SK-N-SH treated with all-trans-retinoic acid at 6 μM for 48 hours (cell line): ENCODE measurements at regions not wholly inside any gene's neighbourhood (a gene's known extent, or its start where the extent isn't known, plus 50 kb on each side); places are given as distances from the start of the nearest gene placed in this dataset.

Source experiments
- ATAC-seq: fragments of 200-7000 bp; cut with Tn5 transposase; 3 replicates; pipeline ENCODE4 v1.9.1; 2020; ENCODE audit warnings: mild to moderate bottlenecking, moderate library complexity
- BACH2 ChIP-seq: fragments of 250-450 bp; sonication (Bioruptor Pico); IDR thresholded peaks from 2 replicates; pipeline ENCODE4 v1.9.0; 2021; ENCODE audit warnings: mild to moderate bottlenecking, borderline replicate concordance
- CREB5 ChIP-seq: fragments of 250-450 bp; sonication (Bioruptor Pico); IDR thresholded peaks from 2 replicates; pipeline ENCODE4 v1.5.1; 2020; ENCODE audit warnings: low read depth, mild to moderate bottlenecking, moderate library complexity
- CSDC2 ChIP-seq: fragments of 250-450 bp; sonication (Bioruptor Pico); IDR thresholded peaks from 2 replicates; pipeline ENCODE4 v1.5.0; 2020; ENCODE audit warnings: mild to moderate bottlenecking, moderate library complexity
- CSRNP3 ChIP-seq: fragments of 250-450 bp; sonication (Bioruptor Pico); IDR thresholded peaks from 2 replicates; pipeline ENCODE4 v1.5.1; 2021; ENCODE audit warnings: mild to moderate bottlenecking, moderate library complexity
- ESRRG ChIP-seq: fragments of 250-450 bp; sonication (Bioruptor Pico); IDR thresholded peaks from 2 replicates; pipeline ENCODE4 v1.6.1; 2021; ENCODE audit warnings: mild to moderate bottlenecking
- GLIS3 ChIP-seq: fragments of 250-450 bp; sonication (Bioruptor Pico); IDR thresholded peaks from 2 replicates; pipeline ENCODE4 v1.5.0; 2020; ENCODE audit warnings: mild to moderate bottlenecking, moderate library complexity
- ISL1 ChIP-seq: fragments of 250-450 bp; sonication (Bioruptor Pico); IDR thresholded peaks from 2 replicates; pipeline ENCODE4 v2.1.2; 2022; ENCODE audit warnings: mild to moderate bottlenecking, moderate library complexity
- OSR1 ChIP-seq: fragments of 250-450 bp; sonication (Bioruptor Pico); IDR thresholded peaks from 2 replicates; pipeline ENCODE4 v1.8.0; 2022; ENCODE audit warnings: moderate library complexity, mild to moderate bottlenecking, inconsistent platforms
- PATZ1 ChIP-seq: fragments of 250-450 bp; sonication (Bioruptor Pico); IDR thresholded peaks from 2 replicates; pipeline ENCODE4 v1.8.0; 2020; ENCODE audit warnings: mild to moderate bottlenecking, moderate library complexity, borderline replicate concordance
- POU6F1 ChIP-seq: fragments of 250-450 bp; sonication (Bioruptor Pico); IDR thresholded peaks from 2 replicates; pipeline ENCODE4 v1.8.0; 2021; ENCODE audit warnings: low read depth, mild to moderate bottlenecking, moderate library complexity, borderline replicate concordance
- PPARA ChIP-seq: fragments of 250-450 bp; sonication (Bioruptor Pico); IDR thresholded peaks from 2 replicates; pipeline ENCODE4 v1.5.0; 2020; ENCODE audit warnings: mild to moderate bottlenecking, borderline replicate concordance
- SNAI2 ChIP-seq: fragments of 250-450 bp; sonication (Bioruptor Pico); IDR thresholded peaks from 2 replicates; pipeline ENCODE4 v1.5.0; 2020; ENCODE audit warnings: mild to moderate bottlenecking, moderate library complexity
- TCF4 ChIP-seq: fragments of 250-450 bp; sonication (Bioruptor Pico); IDR thresholded peaks from 2 replicates; pipeline ENCODE4 v1.8.0; 2021; ENCODE audit warnings: mild to moderate bottlenecking, moderate library complexity, borderline replicate concordance
- TOX ChIP-seq: fragments of 250-450 bp; sonication (Bioruptor Pico); IDR thresholded peaks from 2 replicates; pipeline ENCODE4 v1.8.0; 2021; ENCODE audit warnings: mild to moderate bottlenecking, moderate library complexity, borderline replicate concordance
- TSHZ2 ChIP-seq: fragments of 250-450 bp; sonication (Bioruptor Pico); IDR thresholded peaks from 2 replicates; pipeline ENCODE4 v1.5.0; 2020; ENCODE audit warnings: mild to moderate bottlenecking, moderate library complexity
- ZC3H10 ChIP-seq: fragments of 250-450 bp; sonication (Bioruptor Pico); IDR thresholded peaks from 2 replicates; pipeline ENCODE4 v1.5.1; 2021; ENCODE audit warnings: mild to moderate bottlenecking, moderate library complexity
- ZFP3 ChIP-seq: fragments of 250-450 bp; sonication (Bioruptor Pico); IDR thresholded peaks from 2 replicates; pipeline ENCODE4 v1.5.0; 2020; ENCODE audit warnings: mild to moderate bottlenecking, moderate library complexity
- ZFP30 ChIP-seq: fragments of 450-650 bp; formaldehyde crosslinking; IDR thresholded peaks from 2 replicates; pipeline ENCODE4 v1.5.0; 2022; ENCODE audit warnings: mild to moderate bottlenecking, moderate library complexity
- ZNF565 ChIP-seq: fragments of 450-650 bp; formaldehyde crosslinking; conservative IDR thresholded peaks from 2 replicates; pipeline ENCODE4 v1.5.0; 2020; ENCODE audit warnings: low read depth, mild to moderate bottlenecking, moderate library complexity
- ZNF70 ChIP-seq: fragments of 450-650 bp; formaldehyde crosslinking; IDR thresholded peaks from 2 replicates; pipeline ENCODE4 v1.5.0; 2020; ENCODE audit warnings: mild to moderate bottlenecking, moderate library complexity
- ZNF8 ChIP-seq: fragments of 450-650 bp; formaldehyde crosslinking; IDR thresholded peaks from 2 replicates; pipeline ENCODE4 v1.5.0; 2020; ENCODE audit warnings: mild to moderate bottlenecking, moderate library complexity

GRCh38 chr12:77777274-77777673, 53.4 kb upstream of the NAV3 start:
- no peak; the same call in 2 of the 3 replicates for ATAC-seq
- no peak for TF ChIP-seq PPARA (CRISPR knock-in tag)
- no peak for TF ChIP-seq TOX (CRISPR knock-in tag)
- TF ChIP-seq CREB5, result no peak
- TF ChIP-seq TCF4 (CRISPR knock-in tag), result no peak
- TF ChIP-seq SNAI2 (CRISPR knock-in tag), result no peak
- TF ChIP-seq PATZ1 (CRISPR knock-in tag), result no peak
- no peak for TF ChIP-seq ZNF70 (CRISPR knock-in tag)
- TF ChIP-seq ZFP30, result no peak
- no peak for TF ChIP-seq TSHZ2 (CRISPR knock-in tag)
- no peak for TF ChIP-seq CSDC2 (CRISPR knock-in tag)
- no peak for TF ChIP-seq ZC3H10 (CRISPR knock-in tag)

- TF ChIP-seq ZFP3 (no peak), CSRNP3 (CRISPR knock-in tag) (no peak), CSDC2 (CRISPR knock-in tag) (no peak), CREB5 (no peak), SNAI2 (CRISPR knock-in tag) (no peak), PPARA (CRISPR knock-in tag) (no peak)
- no peak for ATAC-seq
Measured at GRCh38 chr12:77774761-77775160, 55.9 kb upstream of the NAV3 start.

- ATAC-seq, result no peak
- TF ChIP-seq PPARA (CRISPR knock-in tag) (no peak), ZC3H10 (CRISPR knock-in tag) (no peak), ISL1 (CRISPR knock-in tag) (no peak), ZNF565 (CRISPR knock-in tag) (no peak), TOX (CRISPR knock-in tag) (no peak), OSR1 (no peak), POU6F1 (CRISPR knock-in tag) (no peak), ESRRG (CRISPR knock-in tag) (no peak), ZNF70 (CRISPR knock-in tag) (no peak), BACH2 (CRISPR knock-in tag) (no peak), TSHZ2 (CRISPR knock-in tag) (no peak), ZFP3 (no peak), PATZ1 (CRISPR knock-in tag) (no peak), SNAI2 (CRISPR knock-in tag) (no peak), GLIS3 (CRISPR knock-in tag) (no peak), ZNF8 (CRISPR knock-in tag) (no peak), CSDC2 (CRISPR knock-in tag) (no peak), TCF4 (CRISPR knock-in tag) (no peak)
Measured at GRCh38 chr12:77772676-77773298, 57.9 kb upstream of the NAV3 start.
